ENCODE measurements at regions not wholly inside any gene's neighbourhood (a gene's known extent, or its start where the extent isn't known, plus 50 kb on each side); places are given as distances from the start of the nearest gene placed in this dataset.

DNA sequence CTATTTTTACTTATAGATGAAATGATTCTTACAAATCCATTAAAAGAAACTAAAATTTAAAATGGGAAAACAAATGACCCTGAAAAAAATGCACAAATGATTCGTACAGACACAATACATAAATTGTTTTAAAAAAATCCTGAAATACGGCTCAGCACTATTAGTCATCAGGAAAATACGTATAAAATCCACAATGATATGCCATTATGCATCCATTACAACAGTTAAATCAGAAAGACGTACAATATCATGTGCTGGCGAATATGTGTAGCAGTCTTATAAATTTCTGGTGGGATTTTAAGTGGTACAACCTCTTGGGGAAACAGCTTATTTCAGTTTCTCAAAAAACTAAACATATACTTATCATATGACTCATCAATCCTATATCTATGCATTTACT lies 600.1 kb upstream of the STEAP1 start:
- DNase-seq (ENCODE audit: low read depth), result no peak
- TF ChIP-seq, protein P1, sequence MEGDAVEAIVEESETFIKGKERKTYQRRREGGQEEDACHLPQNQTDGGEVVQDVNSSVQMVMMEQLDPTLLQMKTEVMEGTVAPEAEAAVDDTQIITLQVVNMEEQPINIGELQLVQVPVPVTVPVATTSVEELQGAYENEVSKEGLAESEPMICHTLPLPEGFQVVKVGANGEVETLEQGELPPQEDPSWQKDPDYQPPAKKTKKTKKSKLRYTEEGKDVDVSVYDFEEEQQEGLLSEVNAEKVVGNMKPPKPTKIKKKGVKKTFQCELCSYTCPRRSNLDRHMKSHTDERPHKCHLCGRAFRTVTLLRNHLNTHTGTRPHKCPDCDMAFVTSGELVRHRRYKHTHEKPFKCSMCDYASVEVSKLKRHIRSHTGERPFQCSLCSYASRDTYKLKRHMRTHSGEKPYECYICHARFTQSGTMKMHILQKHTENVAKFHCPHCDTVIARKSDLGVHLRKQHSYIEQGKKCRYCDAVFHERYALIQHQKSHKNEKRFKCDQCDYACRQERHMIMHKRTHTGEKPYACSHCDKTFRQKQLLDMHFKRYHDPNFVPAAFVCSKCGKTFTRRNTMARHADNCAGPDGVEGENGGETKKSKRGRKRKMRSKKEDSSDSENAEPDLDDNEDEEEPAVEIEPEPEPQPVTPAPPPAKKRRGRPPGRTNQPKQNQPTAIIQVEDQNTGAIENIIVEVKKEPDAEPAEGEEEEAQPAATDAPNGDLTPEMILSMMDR (IDR thresholded peaks at IDR 0.05; ENCODE audit: insufficient read depth, low read depth, low read length), result no peak
- POLR2A ChIA-PET, result no interaction called here
- CTCF ChIA-PET, result no interaction called here
- H3K27me3 ChIP-seq (ENCODE audit: control insufficient read depth, insufficient read depth, low read length), result no peaks in the 10 kb centered on the region
- H3K4me3 ChIP-seq (ENCODE audit: low read depth, low read length), result no peak overlapping the region
- H3K36me3 ChIP-seq (ENCODE audit: control insufficient read depth, insufficient read depth, low read length), result no peaks in the 10 kb centered on the region

DNA sequence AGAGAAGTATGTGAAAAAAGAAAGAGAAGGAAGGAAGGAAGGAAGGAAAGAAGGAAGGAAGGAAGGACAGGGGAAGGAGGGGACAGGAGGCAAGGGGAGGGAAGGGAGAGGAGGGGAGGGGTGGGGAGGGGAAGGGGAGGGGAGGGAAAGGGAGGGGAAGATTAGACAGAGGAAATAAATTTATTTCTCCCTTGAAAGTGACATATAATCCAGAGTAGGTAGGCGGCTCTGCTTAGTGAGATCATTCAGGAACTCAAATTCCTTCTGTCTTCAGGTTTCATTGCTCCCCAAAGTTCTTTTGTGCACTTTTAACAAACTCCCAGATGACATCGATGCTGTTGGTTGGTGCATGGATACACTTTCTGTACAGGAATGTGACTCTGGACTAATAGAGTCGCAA lies 594.7 kb upstream of the STEAP1 start:
- Histone ChIP-seq H3K36me3 (ENCODE audit: control insufficient read depth, insufficient read depth, low read length) (no peaks in the 10 kb centered on the region), H3K4me3 (ENCODE audit: low read depth, low read length) (no peak overlapping the region), H3K27me3 (ENCODE audit: control insufficient read depth, insufficient read depth, low read length) (no peaks in the 10 kb centered on the region)
- TF ChIP-seq, protein P1 (IDR thresholded peaks at IDR 0.05; ENCODE audit: insufficient read depth, low read depth, low read length), result no peak
- no peak for DNase-seq (ENCODE audit: low read depth)
- ChIA-PET CTCF (no interaction called here), POLR2A (no interaction called here)

DNA sequence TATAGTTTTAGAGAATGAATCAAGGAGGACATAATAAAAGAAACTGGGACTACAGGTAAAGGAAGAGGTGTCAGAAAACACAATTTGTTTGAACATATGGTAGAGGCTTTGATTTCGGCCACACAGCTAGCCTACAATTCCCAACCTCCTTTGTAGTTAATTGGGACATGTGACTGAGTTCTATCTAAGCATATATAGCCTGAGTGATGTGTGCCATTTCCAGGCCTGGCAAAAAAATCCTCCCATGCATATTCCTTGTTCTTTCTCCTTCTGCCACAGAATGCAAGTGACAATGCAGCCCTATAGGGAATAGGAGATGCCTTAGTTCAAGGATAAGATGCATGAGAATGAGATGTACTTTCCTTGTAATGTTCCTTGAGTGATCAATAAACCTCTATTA lies 590.7 kb upstream of the STEAP1 start:
- TF ChIP-seq, protein P1 (IDR thresholded peaks at IDR 0.05; ENCODE audit: insufficient read depth, low read depth, low read length), result no peak
- H3K27me3 ChIP-seq (ENCODE audit: control insufficient read depth, insufficient read depth, low read length), result no peaks in the 10 kb centered on the region
- POLR2A ChIA-PET, result no interaction called here
- no peak for DNase-seq (ENCODE audit: low read depth)
- CTCF ChIA-PET, result no interaction called here
- H3K36me3 ChIP-seq (ENCODE audit: control insufficient read depth, insufficient read depth, low read length), result no peaks in the 10 kb centered on the region
- H3K4me3 ChIP-seq (ENCODE audit: low read depth, low read length), result no peak overlapping the region

DNA sequence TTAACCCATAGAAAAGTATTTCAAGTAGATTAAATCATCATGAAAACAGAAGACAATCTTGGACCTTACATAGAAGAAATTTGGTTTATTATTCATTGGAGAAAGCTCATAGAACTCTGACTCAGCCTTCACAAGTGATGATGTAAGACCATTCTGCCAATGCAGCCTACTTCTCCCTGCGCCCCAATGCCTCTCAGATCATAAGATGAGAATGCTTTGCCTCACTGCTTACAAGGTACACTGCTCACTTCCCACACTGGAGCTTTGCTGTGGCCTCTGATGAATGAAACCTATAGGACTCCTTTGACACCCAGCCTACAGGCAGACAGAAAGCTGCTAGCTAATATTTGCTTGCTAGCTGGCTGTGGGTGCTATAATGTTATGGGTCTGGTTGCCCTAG lies 569.4 kb upstream of the STEAP1 start:
- TF ChIP-seq, protein P1 (IDR thresholded peaks at IDR 0.05; ENCODE audit: insufficient read depth, low read depth, low read length), result no peak
- no peak for DNase-seq (ENCODE audit: low read depth)

DNA sequence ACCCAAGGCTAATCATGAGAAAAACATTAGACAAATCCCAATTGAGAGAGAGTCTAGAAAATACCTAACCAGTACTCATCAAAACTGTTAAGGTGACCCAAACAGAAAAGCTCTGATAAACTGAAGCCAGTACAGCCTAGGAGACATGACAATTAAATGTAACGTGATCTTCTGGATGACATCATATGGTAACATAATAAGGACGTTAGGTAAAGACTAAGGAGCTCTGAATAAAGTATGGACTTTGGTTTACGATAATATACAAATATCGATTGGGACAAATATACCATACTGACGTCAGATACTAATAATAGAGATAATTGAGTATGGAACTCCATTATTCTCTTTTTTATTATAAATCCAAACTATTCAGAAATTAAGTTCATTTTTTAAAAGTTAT lies 561.1 kb upstream of the STEAP1 start:
- ChIA-PET POLR2A (no interaction called here), CTCF (no interaction called here)
- Histone ChIP-seq H3K27me3 (ENCODE audit: control insufficient read depth, insufficient read depth, low read length) (no peaks in the 10 kb centered on the region), H3K4me3 (ENCODE audit: low read depth, low read length) (no peak overlapping the region), H3K36me3 (ENCODE audit: control insufficient read depth, insufficient read depth, low read length) (no peaks in the 10 kb centered on the region)
- TF ChIP-seq, protein P1 (IDR thresholded peaks at IDR 0.05; ENCODE audit: insufficient read depth, low read depth, low read length), result no peak
- no peak for DNase-seq (ENCODE audit: low read depth)

More for the DNA sequence above, 569.4 kb upstream of the STEAP1 start:
- H3K27me3 ChIP-seq (ENCODE audit: control insufficient read depth, insufficient read depth, low read length), result no peaks in the 10 kb centered on the region
- no peak overlapping the region for H3K4me3 ChIP-seq (ENCODE audit: low read depth, low read length)
- POLR2A ChIA-PET, result no interaction called here
- CTCF ChIA-PET, result interaction anchor here (0.6 kb wide), 1 partner anchor 626 kb away, joined by 3 read pairs; the partner anchor contains the start of gene STEAP2
- no peaks in the 10 kb centered on the region for H3K36me3 ChIP-seq (ENCODE audit: control insufficient read depth, insufficient read depth, low read length)
